ENCODE measurements at regions not wholly inside any gene's neighbourhood (a gene's known extent, or its start where the extent isn't known, plus 50 kb on each side); places are given as distances from the start of the nearest gene placed in this dataset.
"Not testable (repeated sequence)": the region's sequence is repeated elsewhere in the genome, so short reads cannot be mapped to it uniquely, and the experiment has no call there.

DNA sequence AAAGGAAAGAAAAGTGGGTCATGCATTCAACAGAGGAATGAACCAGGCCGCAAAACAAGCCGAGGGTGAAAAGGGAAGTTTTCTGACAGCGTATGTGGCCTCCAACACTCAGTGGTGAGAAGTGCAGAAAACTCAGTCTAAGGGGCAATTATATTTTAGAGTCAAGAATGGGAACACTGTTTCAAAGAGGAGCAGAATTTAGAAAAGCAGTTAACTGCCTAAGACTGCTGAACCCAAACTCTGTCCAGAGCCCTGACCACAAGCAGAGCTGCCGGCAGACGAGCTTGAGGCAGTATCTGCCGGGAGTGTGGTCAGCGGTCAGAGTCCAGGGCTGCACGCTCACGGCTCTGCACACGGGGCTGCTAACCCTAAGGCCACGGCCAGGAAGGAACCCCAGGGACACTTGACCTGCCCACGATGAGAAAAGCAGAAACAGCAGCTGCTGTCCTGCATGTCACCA is 347.0 kb upstream of the ID2 start:
- peak; percentile 67 for DNase-seq

DNA sequence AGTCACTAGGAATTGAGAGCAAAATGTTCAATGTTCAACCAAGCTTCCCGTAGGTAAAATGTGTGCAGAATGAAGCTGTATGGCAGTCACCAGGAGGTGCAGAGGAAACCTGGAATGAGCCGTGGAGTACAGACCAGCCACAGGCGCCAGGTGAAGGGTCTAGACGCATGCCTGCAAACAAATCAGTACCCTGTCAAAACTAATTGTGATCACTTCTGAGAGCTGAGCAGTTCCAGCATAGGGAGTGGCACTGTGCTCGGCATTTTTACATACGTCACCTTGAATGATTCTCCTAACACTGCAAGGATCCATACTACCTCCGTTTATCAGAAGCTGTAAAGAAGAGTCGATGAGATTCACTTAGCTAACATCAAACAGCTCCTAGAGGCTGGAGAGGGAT is 346.1 kb upstream of the ID2 start:
- DNase-seq: no peak

DNA sequence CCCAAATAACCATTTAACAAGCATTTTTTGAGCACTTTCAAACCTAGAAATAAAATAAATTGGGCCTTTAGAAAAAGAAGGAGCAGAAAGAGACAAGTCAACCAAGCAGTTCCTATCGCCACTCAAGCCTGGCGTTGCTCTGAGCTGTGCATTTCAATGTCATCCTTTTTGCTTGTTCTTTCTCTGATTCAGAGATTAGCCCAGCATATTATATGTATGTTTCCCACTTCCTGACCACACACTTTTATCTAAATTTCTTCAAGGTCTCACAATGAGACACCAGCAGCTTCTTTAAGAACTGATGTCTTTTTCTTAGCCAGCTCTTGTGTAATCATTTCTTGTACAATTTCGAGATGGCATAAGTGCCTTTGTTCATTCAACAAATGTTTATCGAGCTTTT is 344.5 kb upstream of the ID2 start:
- no peak for DNase-seq

DNA sequence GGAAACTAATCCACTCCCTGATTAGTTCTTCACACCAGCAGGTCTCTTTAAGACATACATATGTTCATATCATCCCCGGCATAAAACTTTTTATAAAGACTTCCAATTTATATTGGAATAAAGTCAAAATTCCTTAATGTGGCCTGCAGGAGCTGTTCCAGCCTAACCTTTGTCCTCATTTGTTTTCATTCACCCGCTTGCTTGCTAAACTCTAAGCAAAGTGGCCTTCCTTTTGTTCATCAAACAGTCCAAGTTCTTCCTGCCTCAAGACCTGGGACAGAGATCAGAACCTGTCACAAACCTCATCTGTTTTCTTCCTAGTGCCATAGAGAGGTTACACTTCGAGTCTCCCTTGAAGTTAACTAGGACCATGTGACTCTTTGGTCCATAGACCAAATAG is 339.4 kb upstream of the ID2 start:
- DNase-seq: no peak

DNA sequence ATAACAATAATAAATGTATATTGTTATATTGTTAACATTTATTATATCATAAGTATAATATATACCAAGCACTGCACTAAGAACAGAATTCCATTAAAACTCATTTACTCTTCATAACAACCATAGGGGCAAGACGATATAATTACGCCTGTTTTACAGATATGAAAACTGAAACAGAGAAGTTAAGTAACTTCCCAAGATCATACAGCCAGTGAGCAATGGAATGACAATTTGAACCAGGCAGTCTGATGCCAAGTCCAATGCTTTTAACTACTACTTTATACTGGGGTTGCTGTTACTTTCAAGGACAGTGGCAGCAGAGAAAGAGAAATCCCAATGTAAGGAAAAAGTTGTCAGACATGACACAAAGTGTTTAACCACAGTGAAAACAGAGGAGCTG is 338.8 kb upstream of the ID2 start:
- no peak for DNase-seq

DNA sequence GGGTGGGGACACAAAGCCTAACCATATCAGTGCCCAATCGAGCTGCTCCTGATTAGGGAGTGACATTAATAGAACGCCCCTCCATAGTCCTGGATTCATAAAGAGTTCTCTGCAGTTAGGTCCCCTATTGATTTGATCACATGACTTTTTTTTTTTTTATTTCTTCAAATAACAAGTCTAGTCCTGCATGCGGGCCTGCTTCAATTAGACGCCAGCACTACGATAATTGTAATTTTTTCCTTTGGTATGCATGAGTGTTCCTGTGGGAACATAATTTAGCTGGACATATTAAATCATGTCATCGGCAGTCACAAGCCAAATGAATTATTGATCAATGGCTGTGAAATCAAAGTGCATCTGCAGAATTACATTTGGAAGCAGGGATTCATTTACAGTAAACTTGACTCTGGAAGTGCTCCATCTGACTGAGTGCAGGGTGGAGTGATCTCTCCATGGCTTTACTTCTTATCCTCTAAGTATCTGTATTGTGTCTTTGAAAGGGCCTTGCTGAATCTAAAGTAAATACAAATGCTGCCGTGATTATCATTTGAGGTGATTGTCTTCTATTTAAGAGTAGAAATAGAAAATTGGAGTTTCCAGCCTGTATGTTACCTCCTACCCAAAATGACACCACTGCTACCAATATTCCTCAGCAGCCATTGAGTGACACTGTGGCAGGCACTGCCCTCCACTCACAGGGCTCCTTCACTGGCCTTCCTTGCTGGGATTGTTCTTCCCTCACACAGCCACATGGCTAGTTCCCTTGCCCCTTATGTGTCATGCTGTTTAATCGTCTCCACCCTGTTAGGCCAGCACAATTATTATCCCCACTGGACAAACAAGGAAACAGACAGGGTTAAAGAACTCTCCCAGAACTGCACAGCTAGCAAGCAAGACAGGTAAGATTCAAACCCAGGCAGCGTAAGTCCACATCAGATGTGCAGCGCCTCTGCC is 337.4 kb upstream of the ID2 start:
- peak; percentile 55 for DNase-seq

DNA sequence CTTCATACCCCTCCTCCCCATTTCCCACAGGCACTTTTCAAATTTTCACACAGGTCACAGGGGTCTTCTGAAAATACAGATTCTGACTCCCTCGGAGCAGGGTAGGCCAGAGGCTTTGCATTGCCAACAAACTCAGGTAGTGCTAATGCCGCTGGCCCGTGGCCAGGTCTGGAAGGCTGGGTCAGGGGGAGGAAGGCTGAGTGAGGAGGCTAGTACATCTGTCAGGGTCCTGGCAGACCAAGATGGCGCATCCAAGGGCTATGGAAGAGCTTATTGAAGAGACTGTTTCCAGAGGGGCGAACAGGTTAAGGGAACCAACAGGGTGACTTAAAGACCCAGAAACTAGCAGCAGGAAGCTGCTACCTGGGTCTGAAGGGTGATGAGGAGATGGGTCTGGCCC is 336.7 kb upstream of the ID2 start:
- no peak for DNase-seq

DNA sequence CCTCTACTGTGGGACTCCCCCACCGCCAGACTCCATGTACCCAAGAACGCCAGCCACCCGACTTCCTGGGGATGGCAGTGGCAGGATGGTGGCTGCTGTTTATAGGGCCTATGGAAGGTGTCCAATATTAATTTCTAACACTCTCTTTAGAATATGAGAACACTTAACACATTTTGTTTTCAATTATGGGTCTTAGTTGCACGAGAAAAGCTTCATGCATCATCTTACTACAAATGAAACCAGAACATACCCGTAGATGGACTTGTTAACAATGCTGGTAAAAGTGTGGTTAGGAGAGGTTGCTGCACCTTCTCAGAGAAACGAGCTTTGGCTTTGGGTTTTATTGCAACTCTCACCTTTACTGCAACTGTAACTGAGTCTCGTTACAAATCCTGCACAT is 335.6 kb upstream of the ID2 start:
- no peak for DNase-seq

DNA sequence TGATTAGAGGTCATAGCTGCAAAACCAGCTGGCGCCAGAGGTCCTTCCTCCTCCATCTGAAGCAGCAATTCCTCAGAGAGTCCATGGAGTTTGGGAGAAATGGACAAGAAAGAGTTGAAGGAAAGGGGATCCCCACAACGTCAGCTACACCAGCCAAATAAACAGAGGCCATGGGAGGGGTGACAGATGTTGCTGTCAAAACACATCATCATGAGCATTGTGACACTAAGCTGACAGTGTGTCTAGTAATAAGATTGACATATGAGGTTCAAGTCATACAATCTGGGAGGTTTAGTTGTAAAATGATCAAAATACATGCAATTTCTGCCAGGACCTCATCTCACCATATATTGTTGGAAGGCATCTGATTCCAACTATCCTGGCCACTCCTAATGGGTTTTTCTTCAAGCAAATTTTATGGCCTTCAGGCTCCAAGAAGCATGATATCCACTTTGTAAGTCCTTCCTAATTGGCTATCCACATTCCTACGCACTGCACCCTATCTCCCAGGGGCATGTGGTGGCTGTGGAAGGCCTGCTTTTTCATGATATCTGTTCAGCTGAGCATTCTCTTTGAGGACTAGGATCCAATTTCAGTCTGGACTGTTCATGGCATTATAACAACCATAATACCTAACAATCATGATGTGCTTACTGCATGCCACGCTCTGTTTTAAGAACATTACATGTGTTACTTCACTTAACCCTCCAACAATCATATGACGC is 335.0 kb upstream of the ID2 start:
- no peak for DNase-seq

DNA sequence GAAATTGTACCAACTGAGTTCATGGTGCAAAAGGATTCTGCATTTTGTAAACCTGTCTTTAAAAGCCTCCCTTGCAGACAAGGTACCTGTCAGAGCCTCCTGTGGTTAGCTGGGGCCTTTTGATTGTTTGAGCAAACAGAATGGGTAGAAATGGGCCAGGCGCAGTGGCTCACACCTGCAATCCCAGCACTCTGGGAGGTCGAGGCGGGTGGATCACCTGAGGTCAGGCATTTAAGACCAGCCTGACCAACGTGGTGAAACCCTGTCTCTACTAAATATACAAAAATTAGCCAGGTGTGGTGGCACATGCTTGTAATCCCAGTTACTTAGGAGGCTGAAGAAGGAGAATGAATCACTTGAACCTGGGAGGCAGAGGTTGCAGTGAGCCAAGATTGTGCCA is 332.9 kb upstream of the ID2 start:
- not testable (repeated sequence) for DNase-seq

DNA sequence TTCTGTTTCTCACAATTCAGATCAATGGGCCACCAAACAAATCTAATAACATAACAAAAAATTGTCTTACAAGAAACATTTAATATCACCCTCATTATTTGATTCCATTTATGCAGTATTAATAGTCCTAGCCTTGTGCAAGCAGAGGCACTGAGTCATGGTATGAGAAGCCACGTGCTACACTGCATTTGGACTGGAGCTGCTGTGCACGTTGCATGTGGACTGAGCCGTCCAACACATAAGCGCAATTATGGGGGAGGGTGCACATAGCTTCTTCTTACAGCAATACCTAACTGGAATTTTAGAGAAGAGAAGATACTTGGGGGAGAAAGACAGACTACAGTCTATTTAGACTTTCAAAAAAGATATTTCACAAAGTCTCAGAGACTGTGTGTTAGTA is 329.6 kb upstream of the ID2 start:
- no peak for DNase-seq

DNA sequence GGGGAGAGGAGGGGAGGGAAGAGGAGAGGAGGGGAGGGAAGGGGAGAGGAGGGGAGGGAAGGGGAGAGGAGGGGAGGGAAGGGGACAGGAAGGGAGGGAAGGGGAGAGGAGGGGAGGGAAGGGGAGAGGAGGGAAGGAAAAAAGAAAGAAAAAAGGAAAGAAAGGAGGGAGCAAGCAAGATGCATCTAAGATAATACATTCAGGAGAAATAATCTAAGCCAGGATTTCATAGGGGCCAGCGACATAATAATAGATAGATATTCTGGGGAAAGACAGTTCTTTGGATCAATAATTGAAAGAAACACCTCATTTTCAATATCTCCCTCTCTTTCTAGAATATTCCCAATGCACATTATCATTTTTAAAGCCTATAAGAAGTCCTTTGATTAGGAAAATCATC is 328.9 kb upstream of the ID2 start:
- no peak for DNase-seq

DNA sequence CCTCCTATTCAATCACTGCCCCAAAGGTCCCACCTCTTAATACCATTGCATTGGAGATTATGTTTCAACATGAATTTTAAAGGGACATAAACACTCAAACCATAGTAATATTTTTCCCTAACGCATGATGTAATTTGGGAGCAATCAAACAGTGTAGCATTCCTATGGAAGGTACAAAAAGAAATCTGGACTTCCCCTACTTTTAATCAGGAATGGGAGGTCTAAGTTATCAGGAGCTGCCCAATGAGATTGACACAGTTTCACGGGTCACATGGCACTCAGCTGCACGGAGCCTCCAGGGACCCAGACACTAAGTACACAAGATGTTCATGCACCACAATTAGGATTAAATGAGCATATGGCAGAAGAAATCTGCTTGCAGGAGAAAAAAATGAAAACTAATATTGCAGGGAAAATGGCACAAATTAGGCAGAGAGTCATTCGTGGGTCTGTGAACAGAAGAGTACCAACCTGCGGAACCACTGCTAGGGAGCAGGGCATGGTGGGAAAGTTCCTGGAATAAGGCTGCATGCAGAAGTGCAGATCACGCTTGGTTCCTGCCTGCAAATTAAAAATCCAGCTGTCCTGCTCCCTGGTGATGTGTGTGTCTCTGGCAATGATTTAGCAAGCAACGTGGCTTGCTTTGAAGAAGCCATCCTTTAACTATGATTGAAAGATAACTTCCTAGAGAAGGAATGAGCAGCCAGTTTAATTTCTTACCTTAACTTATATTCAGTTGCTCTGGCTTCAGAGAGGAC is 326.6 kb upstream of the ID2 start:
- DNase-seq: no peak

DNA sequence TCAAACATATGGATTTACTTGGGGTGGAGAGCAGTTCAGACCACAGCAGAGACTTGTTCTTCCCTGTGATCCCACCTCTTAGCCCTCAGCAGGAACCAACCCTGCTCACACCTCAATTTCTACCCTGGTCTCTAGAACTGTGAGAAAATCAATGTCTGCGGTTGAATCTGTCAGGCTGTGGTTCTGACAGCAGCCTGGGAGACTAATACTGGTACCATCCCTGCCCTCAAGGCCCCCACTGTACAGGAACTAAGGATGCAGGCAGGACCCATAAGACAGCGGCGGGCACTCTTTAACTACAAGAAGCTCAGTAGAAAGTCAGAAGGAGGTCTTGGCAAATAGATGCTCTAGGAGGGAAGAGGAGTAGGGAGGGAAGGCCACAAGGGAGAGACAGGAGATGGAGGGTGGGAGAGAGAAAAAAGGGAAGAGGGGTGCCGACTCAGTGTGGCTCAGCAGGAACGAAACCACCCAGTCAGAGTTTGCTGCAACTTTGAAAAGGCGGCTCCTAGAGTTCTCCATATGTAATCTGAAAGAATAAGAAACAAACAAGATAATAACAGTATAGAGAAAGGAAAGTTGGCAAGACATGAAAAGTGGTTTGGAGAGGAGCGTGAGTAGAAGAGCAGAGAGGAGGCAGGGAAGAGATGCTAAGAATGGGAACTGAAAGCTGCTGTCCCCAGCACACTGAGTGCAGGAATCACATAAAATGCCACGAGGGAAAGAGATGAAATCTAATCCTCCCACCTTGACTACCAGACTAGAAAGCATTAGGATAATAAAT is 323.9 kb upstream of the ID2 start:
- no peak for DNase-seq

DNA sequence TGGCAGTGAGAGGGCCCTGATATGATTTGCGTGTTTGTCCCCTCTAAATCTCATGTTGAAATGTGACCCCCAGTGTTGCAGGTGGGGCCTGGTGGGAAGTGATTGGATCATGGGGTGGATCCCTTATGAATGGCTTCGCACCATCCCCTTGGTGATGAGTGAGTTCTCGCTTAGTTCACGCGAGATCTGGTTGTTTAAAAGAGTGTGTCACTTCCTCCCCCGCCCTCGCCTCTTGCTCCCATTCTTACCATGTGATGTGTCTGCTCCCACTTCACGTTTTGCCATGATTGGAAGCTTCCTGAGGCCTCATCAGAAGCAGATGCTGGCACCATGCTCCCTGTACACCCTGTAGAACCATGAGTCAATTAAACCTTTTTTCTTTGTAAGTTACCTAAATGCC is 319.9 kb upstream of the ID2 start:
- no peak for DNase-seq

DNA sequence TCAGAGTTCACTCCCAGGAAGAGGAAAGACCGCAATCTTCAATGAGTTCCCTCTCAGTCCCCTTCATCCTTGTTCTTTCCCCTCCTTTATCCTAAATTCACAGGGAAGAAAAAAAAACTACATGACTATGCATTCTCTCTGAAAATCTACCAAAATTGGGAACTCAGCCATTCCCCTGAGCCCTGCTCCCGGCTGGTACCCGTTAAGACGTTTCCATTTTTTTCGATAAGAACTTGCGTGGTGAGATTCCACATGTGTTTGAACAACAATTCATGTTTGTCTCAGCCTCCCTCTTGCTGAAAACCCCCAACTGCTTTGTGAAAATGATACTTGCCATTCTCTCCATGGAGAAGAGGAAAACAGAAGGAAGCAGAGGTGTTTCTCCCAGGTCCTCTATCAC is 318.7 kb upstream of the ID2 start:
- DNase-seq: no peak

DNA sequence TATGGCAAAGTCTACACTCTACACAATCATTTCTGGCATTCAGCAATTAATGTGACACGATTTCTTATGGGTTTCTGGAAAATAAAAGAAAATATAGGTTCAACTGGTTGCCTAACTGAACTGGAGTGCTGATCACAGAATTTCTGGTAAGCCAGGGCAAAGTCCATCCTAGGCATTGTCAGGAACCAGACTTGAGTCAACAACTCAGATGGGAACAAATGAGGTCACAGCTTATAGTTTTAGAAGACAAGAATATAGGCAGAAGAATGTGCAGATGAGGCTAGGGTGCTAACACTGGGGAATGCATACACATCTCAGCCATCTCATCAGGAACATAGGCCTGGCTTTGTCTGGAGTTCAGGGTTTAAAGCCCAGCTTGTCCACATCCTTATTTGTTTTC is 317.2 kb upstream of the ID2 start:
- DNase-seq: no peak

DNA sequence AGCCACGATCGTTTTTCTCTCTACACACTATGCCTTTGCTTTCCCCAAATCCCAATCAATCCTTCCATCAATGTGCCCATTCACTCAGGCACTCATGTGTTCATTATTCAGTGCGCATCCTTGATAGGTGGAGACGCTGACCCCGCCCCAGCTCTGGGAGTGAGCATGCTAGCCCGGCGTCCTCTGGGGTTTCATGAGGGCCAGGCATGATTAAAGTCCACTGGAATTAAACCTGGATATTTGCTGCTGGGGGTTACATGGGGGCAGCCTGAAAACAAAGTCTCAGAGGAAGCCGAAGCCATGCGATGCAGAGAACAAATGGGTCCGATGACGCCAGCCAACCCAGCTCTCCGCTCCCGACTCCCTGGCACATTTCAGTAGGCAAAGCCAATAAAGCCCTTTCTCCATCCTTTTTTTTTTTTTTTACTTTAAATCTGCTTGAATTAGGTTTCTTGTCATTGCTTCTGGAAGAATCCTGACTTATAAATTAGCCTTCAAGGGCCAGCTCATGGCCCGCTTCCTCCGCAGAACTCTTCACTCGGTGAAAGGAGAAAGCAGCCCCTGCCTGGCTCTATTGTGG is 316.4 kb upstream of the ID2 start:
- DNase-seq: no peak

DNA sequence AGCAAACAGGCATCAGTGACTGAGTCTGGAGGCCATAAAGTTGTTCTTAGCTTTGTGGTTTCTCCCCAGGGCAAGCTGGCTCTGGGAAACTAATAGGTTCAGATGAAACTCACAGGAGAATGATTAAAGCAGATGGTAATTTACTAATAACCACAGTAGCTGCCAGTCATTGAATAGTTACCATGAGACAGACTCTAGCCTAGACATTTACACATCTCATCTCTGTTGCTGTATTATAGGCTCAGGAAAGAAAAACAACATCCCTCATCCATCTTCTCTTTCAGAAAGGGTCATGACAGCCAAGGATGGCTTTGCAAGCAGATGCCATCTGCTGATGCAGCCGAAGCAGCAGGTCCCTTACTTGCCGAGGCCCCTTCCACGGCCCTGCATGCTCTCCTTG is 314.0 kb upstream of the ID2 start:
- no peak for DNase-seq

DNA sequence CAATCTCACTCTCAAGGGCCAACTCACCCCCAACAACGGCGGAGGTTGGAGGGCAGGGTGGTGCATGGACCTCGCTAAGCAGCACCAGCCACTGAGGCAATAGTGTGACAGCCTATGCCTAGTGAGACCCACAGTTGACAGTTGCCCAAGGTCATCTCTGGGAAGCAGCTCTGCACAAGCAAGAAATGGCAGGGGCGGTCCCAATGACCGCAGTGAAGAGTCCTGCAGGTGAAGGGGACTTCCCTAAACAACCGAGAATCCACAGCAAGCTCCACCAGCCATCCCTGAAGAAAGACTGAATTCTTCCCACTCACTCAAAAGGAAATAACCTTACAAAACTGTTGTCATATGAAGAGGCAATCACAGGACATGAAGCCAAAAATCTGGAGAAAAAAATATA is 313.4 kb upstream of the ID2 start:
- DNase-seq: no peak

DNA sequence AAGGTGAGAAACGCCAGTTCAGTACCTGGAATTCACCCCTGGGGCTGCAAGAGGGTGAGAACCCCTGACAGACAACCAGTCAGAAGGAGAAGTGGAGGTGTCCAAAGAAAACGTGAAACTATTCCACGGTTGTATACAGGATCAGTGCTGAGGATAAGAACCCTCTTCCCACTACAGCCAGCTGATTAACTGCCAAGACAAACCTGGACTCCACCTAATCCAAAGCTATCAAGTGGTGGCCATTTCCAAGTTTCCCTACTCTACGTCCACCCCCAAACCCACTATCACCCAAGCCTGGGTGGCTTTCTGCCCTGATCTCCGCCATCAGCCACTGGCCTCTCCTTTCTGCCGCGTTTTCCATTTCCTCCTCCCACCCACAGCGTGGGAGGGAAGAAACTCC is 312.3 kb upstream of the ID2 start:
- no peak for DNase-seq

DNA sequence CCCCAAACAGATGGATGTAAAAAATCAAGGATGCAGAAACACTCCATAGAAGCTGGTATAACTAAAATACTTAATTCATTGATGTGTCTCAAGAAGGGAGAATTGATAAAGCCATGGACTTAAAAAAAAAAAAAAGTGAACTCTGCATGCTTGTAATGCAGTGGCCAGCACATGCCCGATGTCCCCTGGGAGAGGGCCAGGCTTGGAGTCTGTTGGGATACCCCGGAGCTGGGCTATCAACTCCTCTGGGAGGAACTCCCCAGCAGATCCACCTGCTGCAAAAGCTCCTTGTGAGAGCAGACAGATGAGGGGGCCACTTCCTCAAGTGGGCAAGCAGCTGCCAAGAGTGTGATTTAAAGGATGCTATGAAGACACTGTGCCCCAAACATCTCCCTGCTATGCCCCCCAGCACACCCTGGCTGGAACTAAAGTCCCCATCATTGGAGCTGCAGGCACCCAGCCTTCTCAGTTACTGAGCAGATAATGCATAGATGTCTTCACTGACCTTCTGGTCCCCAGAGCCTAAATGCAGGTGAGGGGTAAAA is 311.5 kb upstream of the ID2 start:
- DNase-seq: no peak
